HEK293 (cell line): ENCODE measurements at regions not wholly inside any gene's neighbourhood (a gene's known extent, or its start where the extent isn't known, plus 50 kb on each side); places are given as distances from the start of the nearest gene placed in this dataset.

Experiments used
- CTCF ChIA-PET: fragments of 350-600 bp; formaldehyde crosslinking; extraction: SDS; loops from one replicate; lab custom pipeline; 2021; ENCODE audit warnings: antibody characterized with exemption; lab: Yijun Ruan, JAX
- POLR2A ChIA-PET: fragments of 300-600 bp; formaldehyde crosslinking; extraction: SDS; loops from one replicate; lab custom pipeline; 2020; ENCODE audit warnings: antibody characterized with exemption, inconsistent platforms; lab: Yijun Ruan, JAX
- H3K27ac ChIP-seq: fragments of 200-500 bp; sonication (Bioruptor generic); 2 replicates; pipeline ENCODE4 v1.5.1; 2014; ENCODE audit warnings: low read depth, low read length, control low read depth, inconsistent platforms; ENCODE audit errors: extremely low read depth
- H3K36me3 ChIP-seq, 2 experiments: fragments of 200-500 bp in 1 of 2; sonication (Bioruptor generic) in 1 of 2; 1 replicate in 1 of 2; 2 replicates in 1 of 2; pipeline ENCODE4 v1.5.1; 2014 to 2017; ENCODE audit warnings: inconsistent platforms in 2 of 2, low read length in 2 of 2; ENCODE audit not compliant: control insufficient read depth in 2 of 2, insufficient read depth in 1 of 2
- H3K4me1 ChIP-seq: fragments of 200-500 bp; sonication (Bioruptor generic); 2 replicates; pipeline ENCODE4 v1.5.1; 2014; ENCODE audit warnings: mild to moderate bottlenecking, low read length, inconsistent platforms; ENCODE audit not compliant: control insufficient read depth, insufficient read depth
- H3K4me3 ChIP-seq: 2 replicates; pipeline ENCODE4 v1.5.1; 2011; ENCODE audit warnings: low read depth, mild to moderate bottlenecking, control low read depth, low read length, moderate library complexity
- H3K9me3 ChIP-seq: fragments of 200-500 bp; sonication (Bioruptor generic); 2 replicates; pipeline ENCODE4 v1.5.1; 2014; ENCODE audit warnings: low read depth, low read length, inconsistent platforms; ENCODE audit not compliant: control insufficient read depth, insufficient read depth
- ATF2 ChIP-seq: fragments of 450-650 bp; formaldehyde crosslinking; IDR thresholded peaks from 2 replicates; pipeline ENCODE4 v1.5.1; 2016; ENCODE audit warnings: missing biosample characterization, missing genetic modification characterization, low read depth
- IKZF3 ChIP-seq: fragments of 450-650 bp; IDR thresholded peaks from 2 replicates; pipeline ENCODE4 v1.5.0; 2018; ENCODE audit warnings: missing biosample characterization, mild to moderate bottlenecking, missing genetic modification characterization, moderate library complexity
- KLF16 ChIP-seq: fragments of 450-650 bp; formaldehyde crosslinking; IDR thresholded peaks from 2 replicates; pipeline ENCODE4 v1.5.1; 2017; ENCODE audit warnings: missing biosample characterization, missing genetic modification characterization
- SCRT1 ChIP-seq: fragments of 450-650 bp; formaldehyde crosslinking; IDR thresholded peaks from 2 replicates; pipeline ENCODE4 v1.5.1; 2016; ENCODE audit warnings: missing biosample characterization, missing genetic modification characterization, borderline replicate concordance
- SCRT2 ChIP-seq: fragments of 450-650 bp; formaldehyde crosslinking; IDR thresholded peaks from 2 replicates; pipeline ENCODE4 v1.5.1; 2016; ENCODE audit warnings: missing biosample characterization, missing genetic modification characterization
- SP3 ChIP-seq: fragments of 450-650 bp; formaldehyde crosslinking; IDR thresholded peaks from 2 replicates; pipeline ENCODE4 v1.5.1; 2016; ENCODE audit warnings: missing biosample characterization, missing genetic modification characterization
- YY2 ChIP-seq: fragments of 450-650 bp; formaldehyde crosslinking; IDR thresholded peaks from 2 replicates; pipeline ENCODE4 v1.5.1; 2016; ENCODE audit warnings: missing biosample characterization, missing genetic modification characterization
- ZIC2 ChIP-seq: fragments of 450-650 bp; formaldehyde crosslinking; IDR thresholded peaks from 2 replicates; pipeline ENCODE4 v1.5.1; 2016; ENCODE audit warnings: missing biosample characterization, missing genetic modification characterization
- ZNF132 ChIP-seq: fragments of 450-650 bp; formaldehyde crosslinking; IDR thresholded peaks from 2 replicates; pipeline ENCODE4 v1.5.1; 2017; ENCODE audit warnings: missing biosample characterization, missing genetic modification characterization, borderline replicate concordance
- ZNF155 ChIP-seq: fragments of 450-650 bp; formaldehyde crosslinking; IDR thresholded peaks from 2 replicates; pipeline ENCODE4 v1.5.1; 2016; ENCODE audit warnings: missing biosample characterization, missing genetic modification characterization
- ZNF175 ChIP-seq: fragments of 450-650 bp; formaldehyde crosslinking; IDR thresholded peaks from 2 replicates; pipeline ENCODE4 v1.5.1; 2016; ENCODE audit warnings: missing biosample characterization, missing genetic modification characterization
- ZNF266 ChIP-seq: fragments of 450-650 bp; formaldehyde crosslinking; IDR thresholded peaks from 2 replicates; pipeline ENCODE4 v1.5.1; 2016; ENCODE audit warnings: missing biosample characterization, missing genetic modification characterization, low read depth
- ZNF449 ChIP-seq: fragments of 450-650 bp; formaldehyde crosslinking; IDR thresholded peaks from 2 replicates; pipeline ENCODE4 v1.5.1; 2017; ENCODE audit warnings: missing biosample characterization, mild to moderate bottlenecking, missing genetic modification characterization, moderate library complexity
- ZNF513 ChIP-seq: fragments of 450-650 bp; IDR thresholded peaks from 2 replicates; pipeline ENCODE4 v1.5.1; 2018; ENCODE audit warnings: missing biosample characterization, missing genetic modification characterization
- ZNF600 ChIP-seq: fragments of 450-650 bp; formaldehyde crosslinking; IDR thresholded peaks from 2 replicates; pipeline ENCODE4 v1.5.1; 2016; ENCODE audit warnings: missing biosample characterization, missing genetic modification characterization
- ZNF677 ChIP-seq: fragments of 450-650 bp; IDR thresholded peaks from 2 replicates; pipeline ENCODE4 v1.5.0; 2018; ENCODE audit warnings: missing biosample characterization, mild to moderate bottlenecking, missing genetic modification characterization, moderate library complexity
- ZNF837 ChIP-seq: fragments of 450-650 bp; formaldehyde crosslinking; IDR thresholded peaks from 2 replicates; pipeline ENCODE4 v1.5.1; 2016; ENCODE audit warnings: missing biosample characterization, missing genetic modification characterization
- ZNF843 ChIP-seq: fragments of 450-650 bp; formaldehyde crosslinking; IDR thresholded peaks from 2 replicates; pipeline ENCODE4 v1.5.1; 2016; ENCODE audit warnings: missing biosample characterization, missing genetic modification characterization
- TF ChIP-seq, protein P1 (sequence below): fragments of 450-650 bp; formaldehyde crosslinking; IDR thresholded peaks from 2 replicates; pipeline ENCODE4 v1.5.1; 2016; ENCODE audit warnings: missing biosample characterization, missing genetic modification characterization
- TF ChIP-seq, protein P2 (sequence below): fragments of 450-650 bp; IDR thresholded peaks from 2 replicates; pipeline ENCODE4 v1.5.1; 2018; ENCODE audit warnings: missing biosample characterization, mild to moderate bottlenecking, missing genetic modification characterization

GRCh38 chr1:91616712-91617111, 116.1 kb downstream of the CDC7 start:
- Histone ChIP-seq H3K9me3 (no peaks in the 10 kb centered on the region), H3K36me3 (no peaks in the 10 kb centered on the region), H3K4me3 (no peak overlapping the region), H3K27ac (no peak overlapping the region), H3K4me1 (no peaks in the 10 kb centered on the region)
- CTCF ChIA-PET, result no interaction called here
- POLR2A ChIA-PET, result no interaction called here
- TF ChIP-seq SCRT1 (tag by site-specific recombination), result no peak

GRCh38 chr1:91617285-91617765, 116.7 kb downstream of the CDC7 start:
- ChIA-PET POLR2A (no interaction called here), CTCF (no interaction called here)
- TF ChIP-seq SCRT1 (tag by site-specific recombination), result peak; percentile 67; the same call in 1 of the 2 replicates
- TF ChIP-seq ZIC2 (tag by site-specific recombination), result peak; percentile 85
- TF ChIP-seq, protein P1, sequence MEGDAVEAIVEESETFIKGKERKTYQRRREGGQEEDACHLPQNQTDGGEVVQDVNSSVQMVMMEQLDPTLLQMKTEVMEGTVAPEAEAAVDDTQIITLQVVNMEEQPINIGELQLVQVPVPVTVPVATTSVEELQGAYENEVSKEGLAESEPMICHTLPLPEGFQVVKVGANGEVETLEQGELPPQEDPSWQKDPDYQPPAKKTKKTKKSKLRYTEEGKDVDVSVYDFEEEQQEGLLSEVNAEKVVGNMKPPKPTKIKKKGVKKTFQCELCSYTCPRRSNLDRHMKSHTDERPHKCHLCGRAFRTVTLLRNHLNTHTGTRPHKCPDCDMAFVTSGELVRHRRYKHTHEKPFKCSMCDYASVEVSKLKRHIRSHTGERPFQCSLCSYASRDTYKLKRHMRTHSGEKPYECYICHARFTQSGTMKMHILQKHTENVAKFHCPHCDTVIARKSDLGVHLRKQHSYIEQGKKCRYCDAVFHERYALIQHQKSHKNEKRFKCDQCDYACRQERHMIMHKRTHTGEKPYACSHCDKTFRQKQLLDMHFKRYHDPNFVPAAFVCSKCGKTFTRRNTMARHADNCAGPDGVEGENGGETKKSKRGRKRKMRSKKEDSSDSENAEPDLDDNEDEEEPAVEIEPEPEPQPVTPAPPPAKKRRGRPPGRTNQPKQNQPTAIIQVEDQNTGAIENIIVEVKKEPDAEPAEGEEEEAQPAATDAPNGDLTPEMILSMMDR, result peak; percentile 66
- no peak for TF ChIP-seq ZNF837
- TF ChIP-seq ZNF132 (tag by site-specific recombination), result no peak
- TF ChIP-seq, protein P2, sequence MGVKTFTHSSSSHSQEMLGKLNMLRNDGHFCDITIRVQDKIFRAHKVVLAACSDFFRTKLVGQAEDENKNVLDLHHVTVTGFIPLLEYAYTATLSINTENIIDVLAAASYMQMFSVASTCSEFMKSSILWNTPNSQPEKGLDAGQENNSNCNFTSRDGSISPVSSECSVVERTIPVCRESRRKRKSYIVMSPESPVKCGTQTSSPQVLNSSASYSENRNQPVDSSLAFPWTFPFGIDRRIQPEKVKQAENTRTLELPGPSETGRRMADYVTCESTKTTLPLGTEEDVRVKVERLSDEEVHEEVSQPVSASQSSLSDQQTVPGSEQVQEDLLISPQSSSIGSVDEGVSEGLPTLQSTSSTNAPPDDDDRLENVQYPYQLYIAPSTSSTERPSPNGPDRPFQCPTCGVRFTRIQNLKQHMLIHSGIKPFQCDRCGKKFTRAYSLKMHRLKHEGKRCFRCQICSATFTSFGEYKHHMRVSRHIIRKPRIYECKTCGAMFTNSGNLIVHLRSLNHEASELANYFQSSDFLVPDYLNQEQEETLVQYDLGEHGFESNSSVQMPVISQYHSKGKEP (tag by site-specific recombination), result peak; percentile 54; the same call in 1 of the 2 replicates
- TF ChIP-seq ZNF155 (tag by site-specific recombination), result no peak
- TF ChIP-seq KLF16 (tag by site-specific recombination), result no peak
- no peak for TF ChIP-seq ZNF266 (tag by site-specific recombination)
- TF ChIP-seq IKZF3 (tag by site-specific recombination), result no peak
- peak; percentile 69 for TF ChIP-seq ZNF600 (tag by site-specific recombination)
- no peak for TF ChIP-seq ZNF843 (tag by site-specific recombination)
- TF ChIP-seq SCRT2 (tag by site-specific recombination), result peak; percentile 94
- no peak for TF ChIP-seq SP3 (tag by site-specific recombination)
- no peak for TF ChIP-seq ZNF175 (tag by site-specific recombination)
- no peak for TF ChIP-seq ATF2 (tag by site-specific recombination)
- TF ChIP-seq YY2 (tag by site-specific recombination), result no peak
- no peak for TF ChIP-seq ZNF677 (tag by site-specific recombination)
- TF ChIP-seq ZNF449, result peak; percentile 84
- TF ChIP-seq ZNF513 (tag by site-specific recombination), result no peak
- no peaks in the 10 kb centered on the region for H3K4me1 ChIP-seq
- H3K9me3 ChIP-seq, result no peaks in the 10 kb centered on the region
- H3K4me3 ChIP-seq, result no peak overlapping the region
- no peaks in the 10 kb centered on the region for H3K36me3 ChIP-seq
- no peak overlapping the region for H3K27ac ChIP-seq
